WTC11 (cell line): ENCODE measurements at regions not wholly inside any gene's neighbourhood (a gene's known extent, or its start where the extent isn't known, plus 50 kb on each side); places are given as distances from the start of the nearest gene placed in this dataset.
A peak's percentile ranks its signal among the peaks of the same experiment; 100 is the strongest.

Experiments used
- ATAC-seq: fragments of 200-7000 bp; cut with Tn5 transposase; 2 replicates; pipeline ENCODE4 v1.10.0; 2021; ENCODE audit warnings: mild to moderate bottlenecking, moderate library complexity
- CTCF ChIA-PET: fragments of 300-600 bp; sonication (Branson Sonifier 250); formaldehyde crosslinking; loops from one replicate; lab custom pipeline; 2021; ENCODE audit warnings: antibody characterized with exemption; lab: Charles Lee
- POLR2A ChIA-PET: fragments of 350-600 bp; sonication (Branson Sonifier 250); formaldehyde crosslinking; loops from one replicate; lab custom pipeline; 2021; ENCODE audit warnings: antibody characterized with exemption; lab: Charles Lee
- DNase-seq: peaks from one replicate; pipeline ENCODE4 v3.0.0; 2021; ENCODE audit warnings: low spot score
- H3K27ac Mint-ChIP-seq: 2 replicates; pipeline ENCODE4 v1.8.0; 2021; ENCODE audit warnings: mixed read lengths
- H3K27me3 Mint-ChIP-seq: 2 replicates; pipeline ENCODE4 v1.8.0; 2021; ENCODE audit warnings: low read depth, mild to moderate bottlenecking, moderate library complexity, mixed read lengths
- H3K36me3 Mint-ChIP-seq: 2 replicates; pipeline ENCODE4 v1.8.0; 2021; ENCODE audit warnings: mixed read lengths
- H3K4me1 Mint-ChIP-seq: 2 replicates; pipeline ENCODE4 v1.8.0; 2022; ENCODE audit warnings: mixed read lengths
- H3K4me3 Mint-ChIP-seq: 2 replicates; pipeline ENCODE4 v1.8.0; 2021; ENCODE audit warnings: mild to moderate bottlenecking, moderate library complexity, mixed read lengths
- H3K9me3 Mint-ChIP-seq: 2 replicates; pipeline ENCODE4 v1.8.0; 2021; ENCODE audit warnings: mixed read lengths
- ARID4B ChIP-seq: sonication (generic); formaldehyde crosslinking; IDR thresholded peaks from 2 replicates; pipeline ENCODE4 v1.8.0; 2023; ENCODE audit warnings: missing genetic modification reagents, mild to moderate bottlenecking, borderline replicate concordance
- ATF2 ChIP-seq: sonication (generic); formaldehyde crosslinking; IDR thresholded peaks from 2 replicates; pipeline ENCODE4 v1.8.1; 2022; ENCODE audit warnings: low read depth, missing genetic modification reagents, borderline replicate concordance
- EMX1 ChIP-seq: fragments of 250-450 bp; sonication (Bioruptor Pico); IDR thresholded peaks from 2 replicates; pipeline ENCODE4 v1.8.0; 2021; ENCODE audit warnings: mild to moderate bottlenecking
- FOXK1 ChIP-seq: sonication (generic); formaldehyde crosslinking; IDR thresholded peaks from 2 replicates; pipeline ENCODE4 v1.8.0; 2022; ENCODE audit warnings: mild to moderate bottlenecking, moderate library complexity, missing genetic modification reagents
- HMGA2 ChIP-seq: fragments of 250-450 bp; sonication (Bioruptor Pico); IDR thresholded peaks from 2 replicates; pipeline ENCODE4 v1.4.0; 2021; ENCODE audit warnings: mild to moderate bottlenecking, moderate library complexity
- HMGXB4 ChIP-seq: sonication (generic); formaldehyde crosslinking; IDR thresholded peaks from 2 replicates; pipeline ENCODE4 v1.8.1; 2023; ENCODE audit warnings: mild to moderate bottlenecking, moderate library complexity, missing genetic modification reagents
- MAX ChIP-seq: sonication (generic); formaldehyde crosslinking; IDR thresholded peaks from 2 replicates; pipeline ENCODE4 v1.8.0; 2022; ENCODE audit warnings: mild to moderate bottlenecking, missing genetic modification reagents
- MLX ChIP-seq: sonication (generic); formaldehyde crosslinking; IDR thresholded peaks from 2 replicates; pipeline ENCODE4 v1.8.1; 2023; ENCODE audit warnings: mild to moderate bottlenecking, missing genetic modification reagents, moderate library complexity
- MXD4 ChIP-seq: fragments of 250-450 bp; sonication (Bioruptor Pico); IDR thresholded peaks from 2 replicates; pipeline ENCODE4 v1.8.0; 2021; ENCODE audit warnings: mild to moderate bottlenecking, moderate library complexity, borderline replicate concordance
- MYBL2 ChIP-seq: sonication (generic); formaldehyde crosslinking; IDR thresholded peaks from 2 replicates; pipeline ENCODE4 v1.8.1; 2023; ENCODE audit warnings: mild to moderate bottlenecking, moderate library complexity, missing genetic modification reagents
- OVOL2 ChIP-seq: fragments of 250-450 bp; sonication (Bioruptor Pico); IDR thresholded peaks from 2 replicates; pipeline ENCODE4 v1.9.0; 2021; ENCODE audit warnings: mild to moderate bottlenecking, borderline replicate concordance
- PREB ChIP-seq: sonication (generic); formaldehyde crosslinking; IDR thresholded peaks from 2 replicates; pipeline ENCODE4 v1.8.1; 2022; ENCODE audit warnings: mild to moderate bottlenecking, missing genetic modification reagents, moderate library complexity, borderline replicate concordance
- SOX15 ChIP-seq: fragments of 250-450 bp; sonication (Bioruptor Pico); IDR thresholded peaks from 2 replicates; pipeline ENCODE4 v1.9.0; 2021; ENCODE audit warnings: mild to moderate bottlenecking
- TCF7 ChIP-seq: sonication (generic); formaldehyde crosslinking; IDR thresholded peaks from 2 replicates; pipeline ENCODE4 v1.8.0; 2022; ENCODE audit warnings: mild to moderate bottlenecking, low read depth, missing genetic modification reagents, moderate library complexity
- ZMAT4 ChIP-seq: fragments of 250-450 bp; sonication (Bioruptor Pico); IDR thresholded peaks from 2 replicates; pipeline ENCODE4 v1.9.0; 2021; ENCODE audit warnings: mild to moderate bottlenecking
- ZNF281 ChIP-seq: sonication (generic); formaldehyde crosslinking; IDR thresholded peaks from 2 replicates; pipeline ENCODE4 v1.8.0; 2023; ENCODE audit warnings: mild to moderate bottlenecking, missing genetic modification reagents
- ZNF423 ChIP-seq: fragments of 250-450 bp; sonication (Bioruptor Pico); IDR thresholded peaks from 2 replicates; pipeline ENCODE4 v2.1.2; 2022; ENCODE audit warnings: mild to moderate bottlenecking, moderate library complexity

GRCh38 chr6:156686301-156686994 is 90.7 kb upstream of the ARID1B start:
- Mint-ChIP-seq H3K36me3 (no peaks in the 10 kb centered on the region), H3K27ac (peak overlapping the region; percentile 97)
- CTCF ChIA-PET = interaction anchor here (1.2 to 1.4 kb wide), 3 partner anchors 27 to 68 kb away, joined by 3 to 5 read pairs (median 4); no protein-coding TSS in a partner anchor
- TF ChIP-seq MYBL2 (CRISPR knock-in tag) (no peak), MXD4 (CRISPR knock-in tag) (no peak), OVOL2 (CRISPR knock-in tag) (no peak), ARID4B (CRISPR knock-in tag) (no peak), HMGA2 (CRISPR knock-in tag) (no peak), ATF2 (CRISPR knock-in tag) (no peak), FOXK1 (no peak), PREB (CRISPR knock-in tag) (no peak), HMGXB4 (CRISPR knock-in tag) (no peak), EMX1 (CRISPR knock-in tag) (no peak), MLX (CRISPR knock-in tag) (no peak), ZNF281 (no peak), ZMAT4 (CRISPR knock-in tag) (no peak), MAX (CRISPR knock-in tag) (no peak), TCF7 (CRISPR knock-in tag) (no peak), SOX15 (CRISPR knock-in tag) (no peak), ZNF423 (CRISPR knock-in tag) (no peak)
- TF ChIP-seq, all 79 proteins: peak for 0
- Mint-ChIP-seq H3K4me3 (peak overlapping the region; percentile 82), H3K4me1 (peaks cover 28% of the 10 kb centered on the region), H3K9me3 (no peaks in the 10 kb centered on the region), H3K27me3 (peaks cover 4% of the 10 kb centered on the region)
- ATAC-seq (peak; percentile 61), DNase-seq (peak; percentile 41)
- POLR2A ChIA-PET = no interaction called here
